Gastroesophageal sphincter (tissue), 4 donors: ENCODE measurements at regions not wholly inside any gene's neighbourhood (a gene's known extent, or its start where the extent isn't known, plus 50 kb on each side); places are given as distances from the start of the nearest gene placed in this dataset.

Experiments
- ATAC-seq: fragments of 150-250 bp; one replicate; pipeline ENCODE4 v1.9.1; 2016; ENCODE audit warnings: mild to moderate bottlenecking, moderate library complexity
- H3K27ac ChIP-seq, 4 donors: fragments of 200-600 bp; sonication (generic) in 3 of 4; 1 replicate in 3 of 4; 2 replicates in 1 of 4; pipeline ENCODE4 v1.5.1; 2016 to 2019
- H3K27me3 ChIP-seq: fragments of 200-600 bp; sonication (generic); one replicate; pipeline ENCODE4 v1.5.1; 2019
- H3K36me3 ChIP-seq, 2 donors: fragments of 200-600 bp; sonication (generic); one replicate each; pipeline ENCODE4 v1.5.1; 2019; ENCODE audit warnings: control low read depth in 1 of 2
- H3K4me1 ChIP-seq, 3 donors: fragments of 200-600 bp; sonication (generic); 1 replicate in 2 of 3; 2 replicates in 1 of 3; pipeline ENCODE4 v1.5.1; 2016 to 2019; ENCODE audit warnings: control low read depth in 2 of 3
- H3K4me3 ChIP-seq, 2 donors: fragments of 200-600 bp; sonication (generic); one replicate each; pipeline ENCODE4 v1.5.1; 2019; ENCODE audit warnings: mild to moderate bottlenecking in 1 of 2, moderate library complexity in 1 of 2
- H3K9me3 ChIP-seq, 3 donors: fragments of 200-600 bp; sonication (generic); one replicate each; pipeline ENCODE4 v1.5.1; 2017 to 2019; ENCODE audit warnings: control low read depth in 2 of 3
- EP300 ChIP-seq: sonication (generic); formaldehyde crosslinking; IDR thresholded peaks from one replicate; pipeline ENCODE4 v1.6.1; 2017; ENCODE audit warnings: antibody characterized with exemption, mild to moderate bottlenecking
- POLR2A ChIP-seq, 2 donors: fragments of 450-650 bp; IDR thresholded peaks; one replicate each; pipeline ENCODE4 v1.6.1; 2017; ENCODE audit warnings: antibody characterized with exemption in 2 of 2, mild to moderate bottlenecking in 2 of 2, moderate library complexity in 1 of 2
- POLR2AphosphoS5 ChIP-seq: sonication (generic); formaldehyde crosslinking; IDR thresholded peaks from one replicate; pipeline ENCODE4 v1.6.1; 2017; ENCODE audit warnings: antibody characterized with exemption
- WGBS, 2 donors: methylation state at CpG; one replicate each; pipeline ENCODE4 v1.1.5; 2018; ENCODE audit warnings: low coverage in 1 of 2; 5-methylcytosine and 5-hydroxymethylcytosine counted together
- TF ChIP-seq, protein P1 (sequence below), 4 experiments: fragments of 200-600 bp in 2 of 4; fragments of 450-650 bp in 2 of 4; sonication (generic) in 1 of 4; IDR thresholded peaks; one replicate each; pipeline ENCODE4 v1.5.1; 2017 to 2019; ENCODE audit warnings: antibody characterized with exemption in 4 of 4, mild to moderate bottlenecking in 2 of 4, moderate library complexity in 2 of 4

DNA sequence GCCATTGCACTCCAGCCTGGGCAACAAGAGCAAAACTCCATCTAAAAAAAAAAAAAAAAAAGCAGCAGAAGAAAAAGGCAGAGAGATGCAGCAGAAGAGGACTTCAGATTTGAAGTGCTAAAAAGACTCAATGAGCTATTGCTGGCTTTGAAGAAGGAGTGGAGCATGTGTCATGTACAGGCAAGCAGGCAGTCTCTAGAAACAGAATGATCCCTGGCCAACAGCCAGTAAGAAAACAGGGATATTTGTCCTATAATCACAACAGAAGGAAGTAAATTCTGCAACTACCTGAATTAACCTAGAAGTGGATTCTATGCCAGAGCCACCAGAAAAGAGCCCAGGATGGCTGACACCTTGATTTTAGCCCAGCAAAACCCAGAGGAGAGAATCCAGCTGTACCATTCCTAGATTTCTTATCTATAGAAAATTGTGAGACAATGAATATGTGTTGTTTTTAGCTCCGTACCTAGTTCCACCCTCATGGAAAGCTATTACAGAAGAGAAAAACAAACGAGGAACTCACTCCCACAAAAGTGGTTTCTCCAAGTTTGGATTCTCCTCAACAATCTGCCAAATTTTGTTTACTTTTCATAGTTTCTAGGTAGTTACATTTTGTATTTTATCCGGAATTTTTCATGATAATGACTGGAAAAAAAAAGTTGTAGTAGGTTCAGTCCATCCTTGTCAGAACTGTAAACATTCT is 198.2 kb upstream of the GNAI1 start:
- WGBS, 2 donors, result 40 to 43% methylated on average over 3 of the region's 3 CpGs
- TF ChIP-seq, protein P1, sequence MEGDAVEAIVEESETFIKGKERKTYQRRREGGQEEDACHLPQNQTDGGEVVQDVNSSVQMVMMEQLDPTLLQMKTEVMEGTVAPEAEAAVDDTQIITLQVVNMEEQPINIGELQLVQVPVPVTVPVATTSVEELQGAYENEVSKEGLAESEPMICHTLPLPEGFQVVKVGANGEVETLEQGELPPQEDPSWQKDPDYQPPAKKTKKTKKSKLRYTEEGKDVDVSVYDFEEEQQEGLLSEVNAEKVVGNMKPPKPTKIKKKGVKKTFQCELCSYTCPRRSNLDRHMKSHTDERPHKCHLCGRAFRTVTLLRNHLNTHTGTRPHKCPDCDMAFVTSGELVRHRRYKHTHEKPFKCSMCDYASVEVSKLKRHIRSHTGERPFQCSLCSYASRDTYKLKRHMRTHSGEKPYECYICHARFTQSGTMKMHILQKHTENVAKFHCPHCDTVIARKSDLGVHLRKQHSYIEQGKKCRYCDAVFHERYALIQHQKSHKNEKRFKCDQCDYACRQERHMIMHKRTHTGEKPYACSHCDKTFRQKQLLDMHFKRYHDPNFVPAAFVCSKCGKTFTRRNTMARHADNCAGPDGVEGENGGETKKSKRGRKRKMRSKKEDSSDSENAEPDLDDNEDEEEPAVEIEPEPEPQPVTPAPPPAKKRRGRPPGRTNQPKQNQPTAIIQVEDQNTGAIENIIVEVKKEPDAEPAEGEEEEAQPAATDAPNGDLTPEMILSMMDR (IDR thresholded peaks at IDR 0.05), result no peak
- TF ChIP-seq EP300 (no peak), POLR2AphosphoS5 (no peak), POLR2A (IDR thresholded peaks at IDR 0.05) (no peak)
- Histone ChIP-seq H3K4me3 (no peak overlapping the region), H3K36me3 (no peaks in the 10 kb centered on the region), H3K27ac (no peak overlapping the region), H3K9me3 (no peaks in the 10 kb centered on the region), H3K4me1 (no peaks in the 10 kb centered on the region), H3K27me3 (no peaks in the 10 kb centered on the region)
- ATAC-seq, result no peak

DNA sequence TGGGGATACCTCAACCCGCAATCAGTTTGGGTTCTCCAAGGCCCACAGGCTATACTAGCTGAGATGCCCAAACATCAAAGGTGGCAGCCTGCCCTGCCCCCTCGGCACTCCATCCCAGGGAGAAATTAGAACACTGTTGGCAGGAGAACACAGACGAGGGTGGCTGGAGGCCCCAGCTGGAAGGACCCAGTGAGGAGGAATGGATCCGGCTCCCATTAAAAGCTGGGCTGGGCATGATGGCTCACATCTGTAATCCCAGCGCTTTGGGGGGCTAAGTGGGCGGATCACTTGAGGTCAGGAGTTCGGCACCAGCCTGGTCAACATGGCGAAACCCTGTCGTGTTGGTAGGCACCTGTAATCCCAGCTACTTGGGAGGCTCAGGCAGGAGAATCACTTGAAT is 199.9 kb upstream of the GNAI1 start:
- Histone ChIP-seq H3K4me1 (no peaks in the 10 kb centered on the region), H3K9me3 (no peaks in the 10 kb centered on the region), H3K4me3 (no peak overlapping the region), H3K36me3 (no peaks in the 10 kb centered on the region), H3K27ac (no peak overlapping the region), H3K27me3 (no peaks in the 10 kb centered on the region)
- no peak for ATAC-seq
- TF ChIP-seq POLR2A (IDR thresholded peaks at IDR 0.05), result no peak
- TF ChIP-seq, protein P1 (IDR thresholded peaks at IDR 0.05), result no peak
- no peak for TF ChIP-seq EP300
- no peak for TF ChIP-seq POLR2AphosphoS5
- 71 to 100% methylated on average over 3 to 4 of the region's 9 CpGs for WGBS, 2 donors

DNA sequence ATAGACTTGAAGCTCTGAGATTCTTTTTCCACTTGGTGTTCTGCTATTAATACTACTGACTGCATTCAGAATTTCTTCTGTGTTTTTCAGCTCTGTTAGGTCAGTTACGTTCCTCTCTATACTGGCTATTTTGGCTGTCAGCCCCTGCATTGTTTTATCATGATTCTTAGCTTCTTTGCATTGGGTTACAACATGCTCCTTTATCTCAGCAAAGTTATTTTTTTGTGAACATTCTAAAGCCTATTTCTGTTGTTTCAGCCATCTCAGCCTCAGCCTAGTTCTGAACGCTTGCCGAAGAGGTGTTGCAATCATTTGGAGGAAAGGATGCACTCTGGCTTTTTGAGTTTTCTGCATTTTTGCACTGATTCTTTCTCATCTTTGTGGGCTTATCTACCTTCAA is 201.5 kb upstream of the GNAI1 start:
- no peak overlapping the region for H3K4me3 ChIP-seq
- no peaks in the 10 kb centered on the region for H3K36me3 ChIP-seq
- no peaks in the 10 kb centered on the region for H3K9me3 ChIP-seq
- H3K4me1 ChIP-seq, result no peaks in the 10 kb centered on the region
- H3K27ac ChIP-seq, result no peak overlapping the region
- H3K27me3 ChIP-seq, result no peaks in the 10 kb centered on the region
- 72 to 73% methylated on average over 3 of the region's 3 CpGs for WGBS, 2 donors
- TF ChIP-seq, protein P1 (IDR thresholded peaks at IDR 0.05), result no peak
- TF ChIP-seq POLR2A (IDR thresholded peaks at IDR 0.05), result no peak
- ATAC-seq, result no peak

DNA sequence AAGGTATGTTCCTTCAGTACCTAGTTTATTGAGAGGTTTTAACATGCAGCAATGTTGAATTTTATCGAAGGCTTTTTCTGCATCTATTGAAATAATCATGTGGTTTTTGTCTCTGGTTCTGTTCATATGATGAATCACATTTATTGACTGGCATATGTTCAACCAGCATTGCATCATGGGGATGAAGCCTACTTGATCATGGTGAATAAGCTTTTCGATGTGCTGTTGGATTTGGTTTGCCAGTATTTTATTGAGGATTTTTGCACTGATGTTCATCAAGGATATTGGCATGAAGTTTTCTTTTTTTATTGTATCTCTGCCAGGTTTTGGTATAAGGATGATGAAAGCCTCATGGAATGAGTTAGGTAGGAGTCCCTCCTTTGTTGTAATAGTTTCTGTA is 204.0 kb upstream of the GNAI1 start:
- Histone ChIP-seq H3K36me3 (no peaks in the 10 kb centered on the region), H3K4me3 (no peak overlapping the region), H3K4me1 (no peaks in the 10 kb centered on the region), H3K27me3 (no peaks in the 10 kb centered on the region), H3K9me3 (no peaks in the 10 kb centered on the region), H3K27ac (no peak overlapping the region)
- no peak for ATAC-seq
- WGBS, 2 donors, result 91 to 94% methylated on average over 1 to 2 of the region's 2 CpGs
- no peak for TF ChIP-seq EP300
- TF ChIP-seq, protein P1 (IDR thresholded peaks at IDR 0.05), result no peak
- TF ChIP-seq POLR2A (IDR thresholded peaks at IDR 0.05), result no peak

DNA sequence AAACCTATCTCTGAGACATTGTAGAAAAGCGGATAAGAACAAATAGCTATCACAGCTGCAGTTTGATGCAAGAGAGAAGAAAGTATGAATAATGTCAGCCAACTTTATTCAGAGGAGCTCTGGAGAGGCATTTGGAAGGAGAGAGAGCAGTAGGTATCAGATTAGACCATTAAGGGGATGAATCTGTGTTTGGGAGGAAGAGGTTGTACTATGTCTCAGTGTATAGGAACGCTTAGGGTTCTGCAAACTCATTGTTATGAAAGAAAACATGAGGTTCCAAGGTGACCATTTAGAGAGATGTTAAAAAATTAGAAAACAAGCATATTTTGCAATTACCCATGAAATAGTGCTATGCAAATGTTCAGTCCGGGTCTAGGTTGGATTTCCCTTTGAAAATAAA is 207.5 kb upstream of the GNAI1 start:
- TF ChIP-seq POLR2AphosphoS5, result no peak
- no peak for TF ChIP-seq EP300
- TF ChIP-seq POLR2A (IDR thresholded peaks at IDR 0.05), result no peak
- Histone ChIP-seq H3K27me3 (no peaks in the 10 kb centered on the region), H3K9me3 (no peaks in the 10 kb centered on the region), H3K27ac (no peak overlapping the region), H3K4me3 (no peak overlapping the region), H3K4me1 (no peaks in the 10 kb centered on the region), H3K36me3 (no peaks in the 10 kb centered on the region)
- no peak for ATAC-seq
- WGBS, 2 donors, result 85 to 88% methylated on average over 3 of the region's 3 CpGs
